SK-N-SH (cell line): ENCODE measurements at regions not wholly inside any gene's neighbourhood (a gene's known extent, or its start where the extent isn't known, plus 50 kb on each side); places are given as distances from the start of the nearest gene placed in this dataset.

Experiments
- CTCF ChIA-PET: fragments of 300-600, 350-600 bp; formaldehyde crosslinking; extraction: SDS; loops from one replicate; lab custom pipeline; 2021; lab: Yijun Ruan, JAX
- POLR2A ChIA-PET: fragments of 350-600 bp; sonication (Branson Sonifier 250); formaldehyde crosslinking; extraction: SDS; loops from one replicate; lab custom pipeline; 2020; ENCODE audit warnings: antibody characterized with exemption, inconsistent platforms; lab: Yijun Ruan, JAX
- DNase-seq: peaks from one replicate; pipeline ENCODE4 v3.0.0; 2012
- H2AFZ ChIP-seq: fragments of 200-600 bp; sonication (generic); 2 replicates; pipeline ENCODE4 v1.8.1; 2016; ENCODE audit warnings: antibody characterized with exemption, mild to moderate bottlenecking, low read depth
- H3F3A ChIP-seq: fragments of 200-600 bp; sonication (generic); replicated peaks from 2 replicates; pipeline ENCODE3; 2016; ENCODE audit warnings: antibody characterized with exemption, mild to moderate bottlenecking; ENCODE audit not compliant: insufficient read depth
- H3K27ac ChIP-seq, 2 experiments: fragments of 200-500 bp in 1 of 2; fragments of 200-600 bp in 1 of 2; sonication (Bioruptor generic) in 1 of 2; sonication (generic), shearing (Covaris generic) in 1 of 2; 2 replicates each; pipeline versions ENCODE4 v1.5.1 to v1.6.1; 2014 to 2016; ENCODE audit warnings: low read depth in 2 of 2, inconsistent platforms in 1 of 2, low read length in 1 of 2, mild to moderate bottlenecking in 1 of 2, mixed read lengths in 1 of 2
- H3K27me3 ChIP-seq: fragments of 200-600 bp; sonication (generic), shearing (Covaris generic); 2 replicates; pipeline ENCODE4 v1.6.1; 2016; ENCODE audit warnings: mixed run types; ENCODE audit not compliant: insufficient read depth
- H3K36me3 ChIP-seq, 2 experiments: fragments of 200-500 bp in 1 of 2; fragments of 200-600 bp in 1 of 2; sonication (Bioruptor generic) in 1 of 2; sonication (generic) in 1 of 2; replicated peaks in 1 of 2; 2 replicates each; pipeline versions ENCODE3 to v1.5.1; 2014 to 2016; ENCODE audit warnings: low read length in 1 of 2, mild to moderate bottlenecking in 1 of 2; ENCODE audit not compliant: insufficient read depth in 2 of 2, control insufficient read depth in 1 of 2
- H3K4me1 ChIP-seq, 2 experiments: fragments of 200-500 bp in 1 of 2; fragments of 200-600 bp in 1 of 2; sonication (Bioruptor generic) in 1 of 2; sonication (generic), shearing (Covaris generic) in 1 of 2; 2 replicates each; pipeline versions ENCODE4 v1.5.1 to v1.6.1; 2014 to 2016; ENCODE audit warnings: low read depth in 1 of 2, low read length in 1 of 2, mixed run types in 1 of 2; ENCODE audit not compliant: insufficient read depth in 2 of 2, control insufficient read depth in 1 of 2
- H3K4me2 ChIP-seq: fragments of 200-600 bp; sonication (generic), shearing (Covaris generic); 2 replicates; pipeline ENCODE4 v1.6.1; 2017; ENCODE audit warnings: mixed run types
- H3K4me3 ChIP-seq, 2 experiments: fragments of 200-500 bp in 1 of 2; fragments of 200-600 bp in 1 of 2; sonication (Bioruptor generic) in 1 of 2; sonication (generic), shearing (Covaris generic) in 1 of 2; 2 replicates each; pipeline versions ENCODE4 v1.5.1 to v1.8.1; 2014 to 2016; ENCODE audit warnings: low read depth in 2 of 2, inconsistent platforms in 1 of 2, low read length in 1 of 2, mild to moderate bottlenecking in 1 of 2, mixed read lengths in 1 of 2, moderate library complexity in 1 of 2
- H3K79me2 ChIP-seq: fragments of 200-600 bp; sonication (generic); 2 replicates; pipeline ENCODE4 v1.8.1; 2017; ENCODE audit warnings: mild to moderate bottlenecking; ENCODE audit not compliant: insufficient read depth
- H3K9ac ChIP-seq: fragments of 200-600 bp; sonication (generic); 2 replicates; pipeline ENCODE4 v1.6.1; 2017; ENCODE audit warnings: mixed run types
- H3K9me2 ChIP-seq: fragments of 200-600 bp; sonication (generic); 2 replicates; pipeline ENCODE4 v1.6.1; 2017; ENCODE audit warnings: mixed run types
- H3K9me3 ChIP-seq: fragments of 200-600 bp; sonication (generic); 2 replicates; pipeline ENCODE4 v1.6.1; 2017; ENCODE audit warnings: mixed run types, mild to moderate bottlenecking, moderate library complexity
- H4K20me1 ChIP-seq: fragments of 200-600 bp; sonication (generic); 2 replicates; pipeline ENCODE4 v1.6.1; 2017; ENCODE audit warnings: mild to moderate bottlenecking, mixed run types; ENCODE audit not compliant: insufficient read depth
- ELF1 ChIP-seq: IDR thresholded peaks from 2 replicates; pipeline ENCODE4 v1.4.0; 2012
- EP300 ChIP-seq, 2 experiments: IDR thresholded peaks; 2 replicates each; pipeline versions ENCODE4 v1.4.0 to v1.6.1; 2012; ENCODE audit warnings: borderline replicate concordance in 1 of 2, low read depth in 1 of 2, low read length in 1 of 2
- GATA2 ChIP-seq: sonication (generic); formaldehyde crosslinking; IDR thresholded peaks from 2 replicates; pipeline ENCODE4 v1.5.0; 2020; ENCODE audit warnings: mild to moderate bottlenecking, missing genetic modification reagents
- NRF1 ChIP-seq: IDR thresholded peaks from 2 replicates; pipeline ENCODE4 v1.6.1; 2012; ENCODE audit warnings: low read depth, mild to moderate bottlenecking, low read length
- PBX3 ChIP-seq: IDR thresholded peaks from 2 replicates; pipeline ENCODE4; 2012
- POLR2AphosphoS5 ChIP-seq: IDR thresholded peaks from 2 replicates; pipeline ENCODE4 v1.6.1; 2012; ENCODE audit warnings: low read depth, low read length
- RXRA ChIP-seq: IDR thresholded peaks from 2 replicates; pipeline ENCODE4 v1.4.0; 2012; ENCODE audit warnings: low read depth, mild to moderate bottlenecking, borderline replicate concordance
- SIN3A ChIP-seq: IDR thresholded peaks from 2 replicates; pipeline ENCODE4 v1.6.1; 2012; ENCODE audit warnings: low read depth, mild to moderate bottlenecking, low read length, moderate library complexity, borderline replicate concordance
- TAF1 ChIP-seq: IDR thresholded peaks from 2 replicates; pipeline ENCODE4 v1.6.1; 2012; ENCODE audit warnings: low read depth, mild to moderate bottlenecking, low read length, moderate library complexity, borderline replicate concordance
- TCF12 ChIP-seq: IDR thresholded peaks from 2 replicates; pipeline ENCODE4 v1.4.0; 2012
- TEAD4 ChIP-seq: IDR thresholded peaks from 2 replicates; pipeline ENCODE4 v1.4.0; 2012; ENCODE audit warnings: mild to moderate bottlenecking, borderline replicate concordance; ENCODE audit not compliant: insufficient read depth
- USF2 ChIP-seq: fragments of 150-350 bp; IDR thresholded peaks from 2 replicates; pipeline ENCODE4 v1.6.1; 2017; ENCODE audit warnings: antibody characterized with exemption, low read length, low read depth, borderline replicate concordance
- WGBS: methylation state at CpG from one replicate; pipeline ENCODE4 v1.1.6; 2017; ENCODE audit warnings: low lambda C conversion rate; 5-methylcytosine and 5-hydroxymethylcytosine counted together

- peaks cover 7% of the 10 kb centered on the region; the same call in 1 of the 2 replicates for H3K27me3 ChIP-seq
- no peak overlapping the region for H3K4me3 ChIP-seq
- no peaks in the 10 kb centered on the region; a peak in 1 of 4 replicates for H3K4me1 ChIP-seq
- no peak overlapping the region for H2AFZ ChIP-seq
- TF ChIP-seq RXRA: no peak
- no peak for TF ChIP-seq ELF1
- TF ChIP-seq USF2: no peak
- H3K36me3 ChIP-seq: no peaks in the 10 kb centered on the region
- POLR2A ChIA-PET: no interaction called here
- H3K4me2 ChIP-seq: no peak overlapping the region
- H3F3A ChIP-seq: no peaks in the 10 kb centered on the region
- DNase-seq: no peak
- CTCF ChIA-PET: no interaction called here
- H3K79me2 ChIP-seq: no peaks in the 10 kb centered on the region
- no peak overlapping the region for H3K9ac ChIP-seq
- H3K9me2 ChIP-seq: no peaks in the 10 kb centered on the region
- 0% methylated on average over 2 of the region's 2 CpGs for WGBS
- no peaks in the 10 kb centered on the region for H3K9me3 ChIP-seq
- H4K20me1 ChIP-seq: no peaks in the 10 kb centered on the region
- H3K27ac ChIP-seq: no peak overlapping the region
Measured at GRCh38 chr7:115704884-115705283, 325.7 kb downstream of the TFEC start.

GRCh38 chr7:115701141-115701540 lies 329.4 kb downstream of the TFEC start:
- TF ChIP-seq POLR2AphosphoS5 (no peak), ELF1 (no peak)
- WGBS: 0% methylated on average over 1 of the region's 1 CpG
- H3K79me2 ChIP-seq: no peaks in the 10 kb centered on the region

GRCh38 chr7:115694424-115694823 lies 336.1 kb downstream of the TFEC start:
- H3K9me2 ChIP-seq: no peaks in the 10 kb centered on the region
- H2AFZ ChIP-seq: no peak overlapping the region
- DNase-seq: no peak
- H3K79me2 ChIP-seq: no peaks in the 10 kb centered on the region
- no peak overlapping the region for H3K9ac ChIP-seq
- TF ChIP-seq NRF1: no peak
- TF ChIP-seq PBX3: no peak
- TF ChIP-seq ELF1: no peak
- TF ChIP-seq TEAD4: no peak
- TF ChIP-seq GATA2: no peak
- no peak for TF ChIP-seq POLR2AphosphoS5
- TF ChIP-seq TAF1: no peak
- no peak for TF ChIP-seq SIN3A
- TF ChIP-seq EP300 (IDR thresholded peaks at IDR 0.05; ENCODE audit: borderline replicate concordance in 1 of 2, low read depth in 1 of 2, low read length in 1 of 2): no peak
- no peak for TF ChIP-seq TCF12
- POLR2A ChIA-PET: no interaction called here
- H3K9me3 ChIP-seq: no peaks in the 10 kb centered on the region
- no peaks in the 10 kb centered on the region for H4K20me1 ChIP-seq
- H3K27me3 ChIP-seq: no peaks in the 10 kb centered on the region
- no peaks in the 10 kb centered on the region for H3K4me1 ChIP-seq
- no peak overlapping the region for H3K4me3 ChIP-seq
- H3F3A ChIP-seq: no peaks in the 10 kb centered on the region
- H3K27ac ChIP-seq: no peak overlapping the region
- H3K4me2 ChIP-seq: no peak overlapping the region
- CTCF ChIA-PET: no interaction called here
- H3K36me3 ChIP-seq: no peaks in the 10 kb centered on the region

More at GRCh38 chr7:115701141-115701540, 329.4 kb downstream of the TFEC start:
- Histone ChIP-seq H3F3A (no peaks in the 10 kb centered on the region), H3K4me3 (no peak overlapping the region), H3K9ac (no peak overlapping the region), H3K9me3 (no peaks in the 10 kb centered on the region), H4K20me1 (no peaks in the 10 kb centered on the region), H3K4me1 (no peaks in the 10 kb centered on the region), H3K27ac (no peak overlapping the region), H2AFZ (no peak overlapping the region), H3K9me2 (no peaks in the 10 kb centered on the region), H3K4me2 (no peak overlapping the region), H3K27me3 (no peaks in the 10 kb centered on the region), H3K36me3 (no peaks in the 10 kb centered on the region)
- ChIA-PET CTCF (interaction anchor here (1.1 kb wide), 1 partner anchor 21 kb away, joined by 4 read pairs; no protein-coding TSS in a partner anchor), POLR2A (no interaction called here)
- no peak for DNase-seq
